ENCODE measurements at regions not wholly inside any gene's neighbourhood (a gene's known extent, or its start where the extent isn't known, plus 50 kb on each side); places are given as distances from the start of the nearest gene placed in this dataset.

- Mint-ChIP-seq H3K27ac (no peak overlapping the region), H3K36me3 (ENCODE audit: insufficient read depth) (no peaks in the 10 kb centered on the region), H3K4me3 (ENCODE audit: low read depth) (no peak overlapping the region), H3K27me3 (peaks cover 8% of the 10 kb centered on the region), H3K4me1 (ENCODE audit: low read depth) (peaks cover 2% of the 10 kb centered on the region), H3K9me3 (ENCODE audit: low read depth) (peaks cover 2% of the 10 kb centered on the region)
- TF ChIP-seq CTCF (IDR thresholded peaks at IDR 0.05; ENCODE audit: unreplicated experiment) = no peak
- no peak for DNase-seq (ENCODE audit: low spot score, unreplicated experiment)
These were observed 638.3 kb upstream of the TMEM132C start for GRCh38 chr12:127628645-127629044.

DNA sequence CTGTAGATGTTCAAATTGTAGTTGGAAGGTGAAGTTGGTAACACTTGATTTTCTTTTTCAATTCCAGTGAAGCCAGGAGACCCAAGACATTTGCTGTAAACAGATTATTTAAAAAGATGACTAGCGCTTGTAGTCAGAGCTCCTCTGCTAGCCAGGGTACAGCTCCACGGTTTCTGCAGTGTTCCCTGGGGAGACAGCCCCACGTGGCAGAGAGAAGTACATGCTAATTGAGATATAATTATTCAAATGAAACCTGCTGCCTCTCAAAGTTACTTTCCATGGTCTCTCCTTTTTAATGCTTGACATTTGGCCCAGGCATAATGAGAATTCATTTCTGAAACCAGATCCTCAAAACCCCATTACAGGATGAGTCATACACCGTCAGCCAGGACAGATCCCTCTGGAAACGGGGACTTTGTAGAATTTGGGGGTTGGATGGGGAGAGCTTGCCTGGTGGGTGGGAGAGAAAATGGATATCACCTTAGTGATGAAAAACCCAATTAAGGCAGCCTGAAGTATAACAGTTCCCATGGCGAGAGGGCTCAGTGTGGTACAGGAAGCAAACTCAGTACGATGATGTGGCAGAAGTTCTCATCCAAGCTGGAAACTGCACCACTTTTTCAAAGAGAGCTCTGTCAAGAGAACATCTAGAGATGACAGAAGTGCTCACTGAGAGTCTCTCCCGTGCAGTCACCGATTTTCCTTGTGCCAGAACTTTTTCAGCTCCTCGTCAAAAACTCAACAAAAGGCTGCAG, 637.7 kb upstream of the TMEM132C start:
- no peak overlapping the region for H3K27ac Mint-ChIP-seq
- H3K36me3 Mint-ChIP-seq (ENCODE audit: insufficient read depth) = no peaks in the 10 kb centered on the region
- H3K4me1 Mint-ChIP-seq (ENCODE audit: low read depth) = peaks cover 2% of the 10 kb centered on the region
- no peak for DNase-seq (ENCODE audit: low spot score, unreplicated experiment)
- H3K4me3 Mint-ChIP-seq (ENCODE audit: low read depth) = no peak overlapping the region
- H3K27me3 Mint-ChIP-seq = peaks cover 8% of the 10 kb centered on the region
- TF ChIP-seq CTCF (IDR thresholded peaks at IDR 0.05; ENCODE audit: unreplicated experiment) = no peak
- peaks cover 3% of the 10 kb centered on the region for H3K9me3 Mint-ChIP-seq (ENCODE audit: low read depth)

- peaks cover 3% of the 10 kb centered on the region for H3K9me3 Mint-ChIP-seq (ENCODE audit: low read depth)
- H3K4me3 Mint-ChIP-seq (ENCODE audit: low read depth) = no peak overlapping the region
- no peak for TF ChIP-seq CTCF (IDR thresholded peaks at IDR 0.05; ENCODE audit: unreplicated experiment)
- H3K27me3 Mint-ChIP-seq = peaks cover 8% of the 10 kb centered on the region
- no peak overlapping the region for H3K27ac Mint-ChIP-seq
- no peaks in the 10 kb centered on the region for H3K36me3 Mint-ChIP-seq (ENCODE audit: insufficient read depth)
- H3K4me1 Mint-ChIP-seq (ENCODE audit: low read depth) = peaks cover 6% of the 10 kb centered on the region
- no peak for DNase-seq (ENCODE audit: low spot score, unreplicated experiment)
These were observed 634.5 kb upstream of the TMEM132C start for GRCh38 chr12:127632461-127632860.

DNA sequence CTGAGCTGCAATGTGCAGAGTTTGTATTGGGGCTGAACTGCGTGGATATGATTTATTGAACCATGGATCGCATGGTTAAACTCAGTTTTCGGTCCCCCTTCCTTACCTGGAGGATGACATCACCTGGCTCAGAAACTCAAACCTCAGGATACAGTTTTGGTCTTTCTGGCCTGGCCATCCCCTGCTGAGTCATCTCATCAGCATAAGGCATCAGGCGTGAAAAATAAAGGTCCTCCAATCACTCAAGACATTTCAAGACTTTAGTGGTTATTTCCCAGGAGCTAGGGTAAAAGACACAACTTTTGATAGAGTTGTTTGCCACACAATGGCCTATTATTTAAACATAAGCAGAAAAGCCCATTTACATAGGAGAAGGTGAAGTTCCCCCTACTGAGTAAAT, 631.1 kb upstream of the TMEM132C start:
- TF ChIP-seq CTCF (IDR thresholded peaks at IDR 0.05; ENCODE audit: unreplicated experiment) = no peak
- peaks cover under 1% of the 10 kb centered on the region for H3K27me3 Mint-ChIP-seq
- no peak overlapping the region for H3K4me3 Mint-ChIP-seq (ENCODE audit: low read depth)
- H3K36me3 Mint-ChIP-seq (ENCODE audit: insufficient read depth) = no peaks in the 10 kb centered on the region
- DNase-seq (ENCODE audit: low spot score, unreplicated experiment) = no peak
- H3K27ac Mint-ChIP-seq = no peak overlapping the region
- peaks cover 8% of the 10 kb centered on the region for H3K4me1 Mint-ChIP-seq (ENCODE audit: low read depth)
- H3K9me3 Mint-ChIP-seq (ENCODE audit: low read depth) = peaks cover 3% of the 10 kb centered on the region

GRCh38 chr12:127636882-127637281, 630.1 kb upstream of the TMEM132C start:
- peaks cover 3% of the 10 kb centered on the region for H3K9me3 Mint-ChIP-seq (ENCODE audit: low read depth)
- H3K27ac Mint-ChIP-seq = no peak overlapping the region
- H3K36me3 Mint-ChIP-seq (ENCODE audit: insufficient read depth) = no peaks in the 10 kb centered on the region
- DNase-seq (ENCODE audit: low spot score, unreplicated experiment) = no peak
- no peak for TF ChIP-seq CTCF (IDR thresholded peaks at IDR 0.05; ENCODE audit: unreplicated experiment)
- no peaks in the 10 kb centered on the region for H3K27me3 Mint-ChIP-seq
- no peak overlapping the region for H3K4me3 Mint-ChIP-seq (ENCODE audit: low read depth)
- H3K4me1 Mint-ChIP-seq (ENCODE audit: low read depth) = peaks cover 8% of the 10 kb centered on the region

All from progenitor cell of endocrine pancreas (in vitro differentiated cells).